Kidney epithelial cell (primary cell): ENCODE measurements at regions not wholly inside any gene's neighbourhood (a gene's known extent, or its start where the extent isn't known, plus 50 kb on each side); places are given as distances from the start of the nearest gene placed in this dataset.

Experiments used
- DNase-seq: peaks from one replicate; pipeline ENCODE4 v3.0.0-alpha.2; 2010; ENCODE audit warnings: low read depth
- H3K27me3 ChIP-seq: 2 replicates; pipeline ENCODE4 v1.6.0; 2011; ENCODE audit warnings: low read length; ENCODE audit not compliant: control insufficient read depth, insufficient read depth
- H3K36me3 ChIP-seq: 2 replicates; pipeline ENCODE4 v1.5.1; 2011; ENCODE audit warnings: low read length; ENCODE audit not compliant: control insufficient read depth, insufficient read depth
- H3K4me3 ChIP-seq: 2 replicates; pipeline ENCODE4 v1.5.1; 2011; ENCODE audit warnings: low read depth, mild to moderate bottlenecking, control low read depth, low read length
- TF ChIP-seq, protein P1 (sequence below): IDR thresholded peaks from 2 replicates; pipeline ENCODE4 v1.5.1; 2011; ENCODE audit warnings: mild to moderate bottlenecking, moderate library complexity, low read length, control low read depth, inconsistent platforms; ENCODE audit not compliant: insufficient read depth, poor library complexity, severe bottlenecking

DNA sequence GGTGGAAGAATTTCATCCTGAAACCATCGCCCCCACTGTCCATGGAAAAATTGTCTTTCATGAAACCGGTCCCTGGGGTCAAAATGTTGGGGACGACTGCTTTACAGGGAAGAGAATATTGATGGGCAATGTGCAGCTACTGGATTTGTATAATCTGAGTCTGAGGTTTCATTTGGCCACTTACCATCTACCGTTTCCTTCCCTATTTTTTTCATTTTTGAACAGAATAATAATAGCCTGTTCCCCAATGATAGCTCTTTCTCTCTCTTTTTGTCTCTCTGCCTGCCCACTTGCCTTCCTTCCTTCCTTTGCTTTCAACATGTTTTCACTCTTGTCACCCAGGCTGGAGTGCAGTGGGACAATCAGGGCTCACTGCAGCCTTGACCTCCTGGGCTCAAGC lies 78.3 kb upstream of the TLK1 start:
- no peaks in the 10 kb centered on the region for H3K27me3 ChIP-seq
- no peaks in the 10 kb centered on the region for H3K36me3 ChIP-seq
- TF ChIP-seq, protein P1, sequence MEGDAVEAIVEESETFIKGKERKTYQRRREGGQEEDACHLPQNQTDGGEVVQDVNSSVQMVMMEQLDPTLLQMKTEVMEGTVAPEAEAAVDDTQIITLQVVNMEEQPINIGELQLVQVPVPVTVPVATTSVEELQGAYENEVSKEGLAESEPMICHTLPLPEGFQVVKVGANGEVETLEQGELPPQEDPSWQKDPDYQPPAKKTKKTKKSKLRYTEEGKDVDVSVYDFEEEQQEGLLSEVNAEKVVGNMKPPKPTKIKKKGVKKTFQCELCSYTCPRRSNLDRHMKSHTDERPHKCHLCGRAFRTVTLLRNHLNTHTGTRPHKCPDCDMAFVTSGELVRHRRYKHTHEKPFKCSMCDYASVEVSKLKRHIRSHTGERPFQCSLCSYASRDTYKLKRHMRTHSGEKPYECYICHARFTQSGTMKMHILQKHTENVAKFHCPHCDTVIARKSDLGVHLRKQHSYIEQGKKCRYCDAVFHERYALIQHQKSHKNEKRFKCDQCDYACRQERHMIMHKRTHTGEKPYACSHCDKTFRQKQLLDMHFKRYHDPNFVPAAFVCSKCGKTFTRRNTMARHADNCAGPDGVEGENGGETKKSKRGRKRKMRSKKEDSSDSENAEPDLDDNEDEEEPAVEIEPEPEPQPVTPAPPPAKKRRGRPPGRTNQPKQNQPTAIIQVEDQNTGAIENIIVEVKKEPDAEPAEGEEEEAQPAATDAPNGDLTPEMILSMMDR = no peak
- H3K4me3 ChIP-seq = no peak overlapping the region
- no peak for DNase-seq

DNA sequence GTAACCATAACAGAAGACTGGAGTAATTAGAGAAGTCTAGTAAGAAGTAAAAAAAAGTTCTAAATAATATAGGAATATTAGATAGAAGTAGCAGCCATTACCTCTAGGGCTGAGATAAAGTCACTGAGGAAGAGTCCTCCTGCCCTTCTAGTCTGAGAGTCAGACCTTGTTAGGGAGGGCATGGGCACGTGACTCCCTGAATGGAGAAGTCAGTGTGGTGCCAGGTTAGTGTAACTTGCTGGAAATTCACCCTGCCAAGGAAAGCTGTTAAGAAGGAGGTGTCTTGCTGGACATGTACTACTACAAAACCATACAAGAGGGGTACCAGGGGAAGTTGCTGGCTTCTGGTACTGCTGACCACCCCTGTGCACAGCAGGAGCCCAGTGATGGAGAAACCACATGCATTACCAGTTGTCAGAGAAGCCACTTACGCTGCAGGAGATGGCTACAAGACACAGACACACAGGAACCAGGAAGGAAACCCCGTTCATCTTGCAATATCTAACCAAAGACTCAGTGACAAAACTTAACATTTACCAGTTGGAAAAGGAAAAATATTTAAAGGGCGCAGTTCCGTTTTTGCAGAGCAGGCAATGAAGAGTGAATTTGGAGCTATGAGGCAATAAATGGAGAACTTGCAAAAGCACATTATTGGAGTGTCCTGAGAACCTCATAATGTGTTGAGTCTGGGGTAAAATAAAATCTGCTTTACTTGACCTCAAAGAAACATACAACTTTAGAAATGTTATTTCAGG lies 77.2 kb upstream of the TLK1 start:
- Histone ChIP-seq H3K27me3 (no peaks in the 10 kb centered on the region), H3K4me3 (no peak overlapping the region), H3K36me3 (no peaks in the 10 kb centered on the region)
- TF ChIP-seq, protein P1 = no peak
- no peak for DNase-seq

DNA sequence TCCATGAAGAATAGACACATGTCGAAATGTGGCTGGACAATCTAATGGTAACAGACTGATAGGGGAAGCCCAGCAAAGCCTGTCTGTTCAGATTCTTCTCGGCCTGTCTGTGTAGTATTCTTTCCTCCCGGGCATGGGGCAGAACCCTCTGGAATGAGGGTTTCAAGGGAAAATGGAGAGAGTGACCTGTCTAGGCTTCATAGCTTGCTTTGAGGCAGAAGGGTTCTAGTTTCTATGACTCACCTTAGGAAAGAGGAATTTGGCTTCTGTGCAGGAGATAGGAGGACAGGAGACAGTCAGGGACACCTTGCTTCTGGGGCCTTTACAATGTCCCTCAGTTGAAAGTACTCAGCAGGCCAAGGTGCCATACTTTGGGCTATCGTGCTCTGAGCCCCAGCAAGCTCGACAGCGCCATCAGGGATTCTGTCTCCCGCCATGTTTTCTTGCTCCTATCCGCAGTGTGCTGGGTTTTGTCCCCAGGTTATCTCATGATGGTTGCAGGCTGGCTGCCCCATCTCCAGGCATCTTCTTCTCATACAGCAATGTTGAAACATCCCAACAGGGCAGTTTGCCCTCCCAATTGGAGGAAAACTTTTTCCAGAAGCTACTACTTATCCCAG lies 74.7 kb upstream of the TLK1 start:
- Histone ChIP-seq H3K4me3 (no peak overlapping the region), H3K27me3 (no peaks in the 10 kb centered on the region), H3K36me3 (no peaks in the 10 kb centered on the region)
- DNase-seq = no peak
- TF ChIP-seq, protein P1 = no peak

DNA sequence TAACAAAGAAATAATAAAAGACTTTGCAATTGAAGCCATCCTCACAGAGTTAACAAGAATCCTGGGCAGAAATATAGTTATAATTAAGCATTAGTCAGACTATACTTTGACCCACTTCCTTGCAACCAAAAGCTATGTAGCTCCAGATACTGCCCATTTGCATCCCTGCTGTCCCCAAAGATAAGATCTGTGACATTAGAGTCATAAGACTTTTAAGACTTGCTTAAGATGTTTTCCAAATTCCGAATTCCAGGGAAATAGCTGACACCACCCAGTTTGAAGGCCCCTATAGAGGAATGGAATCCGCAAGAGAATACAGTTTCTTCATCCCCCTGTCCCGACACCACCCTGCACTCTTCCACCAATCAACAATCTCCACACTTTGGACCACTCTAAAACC lies 69.5 kb upstream of the TLK1 start:
- Histone ChIP-seq H3K36me3 (no peaks in the 10 kb centered on the region), H3K27me3 (no peaks in the 10 kb centered on the region), H3K4me3 (no peak overlapping the region)
- TF ChIP-seq, protein P1 = no peak
- no peak for DNase-seq

DNA sequence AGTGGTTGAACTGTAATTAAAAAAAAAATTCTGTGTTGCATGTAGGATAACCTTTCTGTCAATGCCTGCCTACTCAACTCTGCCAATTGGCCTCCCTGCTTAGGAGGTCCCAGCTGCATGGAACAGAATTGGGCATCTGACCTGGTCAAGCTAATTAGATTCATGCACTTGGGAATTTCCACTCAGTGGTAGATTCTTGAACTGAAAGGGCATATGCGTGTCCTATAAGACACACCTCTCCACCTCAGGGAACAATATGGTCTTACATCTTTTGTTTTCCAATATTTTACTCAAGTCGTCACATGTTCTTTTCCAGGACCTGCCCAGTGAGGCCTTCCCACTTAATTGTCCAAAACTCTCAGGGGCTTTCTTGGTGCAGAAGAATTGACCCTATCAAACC lies 68.1 kb upstream of the TLK1 start:
- Histone ChIP-seq H3K36me3 (no peaks in the 10 kb centered on the region), H3K27me3 (no peaks in the 10 kb centered on the region), H3K4me3 (no peak overlapping the region)
- DNase-seq = no peak
- TF ChIP-seq, protein P1 = no peak
